HL-60 (cell line): ENCODE measurements at regions not wholly inside any gene's neighbourhood (a gene's known extent, or its start where the extent isn't known, plus 50 kb on each side); places are given as distances from the start of the nearest gene placed in this dataset.

ENCODE experiments used
- CTCF ChIP-seq: IDR thresholded peaks from one replicate; pipeline ENCODE4 v1.5.1; 2011; ENCODE audit warnings: low read length, control low read depth, inconsistent platforms; ENCODE audit not compliant: insufficient read depth
- POLR2AphosphoS5 ChIP-seq: IDR thresholded peaks from 2 replicates; pipeline ENCODE4 v1.6.1; 2012; ENCODE audit warnings: low read depth

GRCh38 chr15:35998663-35999602 is 453.0 kb upstream of the DPH6 start:
- TF ChIP-seq CTCF, result no peak
- no peak for TF ChIP-seq POLR2AphosphoS5
